Neural progenitor cell (in vitro differentiated cells): ENCODE measurements at regions not wholly inside any gene's neighbourhood (a gene's known extent, or its start where the extent isn't known, plus 50 kb on each side); places are given as distances from the start of the nearest gene placed in this dataset.

Experiments used
- CTCF ChIP-seq: fragments of 200-600 bp; sonication (generic); IDR thresholded peaks from 2 replicates; pipeline ENCODE4 v1.5.1; 2017; ENCODE audit warnings: antibody characterized with exemption, mild to moderate bottlenecking
- EZH2phosphoT487 ChIP-seq: fragments of 200-600 bp; sonication (generic); IDR thresholded peaks from 2 replicates; pipeline ENCODE4 v1.6.1; 2017; ENCODE audit warnings: antibody characterized with exemption

GRCh38 chr10:33804584-33804983 lies 470.1 kb upstream of the NRP1 start:
- no peak for TF ChIP-seq CTCF
- TF ChIP-seq EZH2phosphoT487, result no peak
